CD14-positive monocyte (primary cell): ENCODE measurements at regions not wholly inside any gene's neighbourhood (a gene's known extent, or its start where the extent isn't known, plus 50 kb on each side); places are given as distances from the start of the nearest gene placed in this dataset.

Experiments used
- DNase-seq, 3 donors: peaks; one replicate each; pipeline ENCODE4 v3.0.0-alpha.2; 2011 to 2022
- H2AFZ ChIP-seq: 2 replicates; pipeline ENCODE4 v1.6.0; 2012; ENCODE audit warnings: mild to moderate bottlenecking, low read depth, low read length, inconsistent platforms; ENCODE audit not compliant: insufficient read depth, poor library complexity, severe bottlenecking
- H3K27ac ChIP-seq, 2 donors: 1 replicate in 1 of 2; 2 replicates in 1 of 2; pipeline ENCODE4 v1.5.1; 2012 to 2013; ENCODE audit warnings: low read length in 2 of 2, control low read depth in 1 of 2, inconsistent platforms in 1 of 2, low read depth in 1 of 2, mild to moderate bottlenecking in 1 of 2
- H3K27me3 ChIP-seq, 2 donors: one replicate each; pipeline versions ENCODE4 v1.6.0 to v1.6.1; 2011 to 2013; ENCODE audit warnings: low read length in 2 of 2; ENCODE audit not compliant: control insufficient read depth in 2 of 2, insufficient read depth in 2 of 2
- H3K36me3 ChIP-seq, 2 donors: replicated peaks in 1 of 2; 1 replicate in 1 of 2; 2 replicates in 1 of 2; pipeline versions ENCODE4 v1.5.1 to v1.6.1; 2012 to 2013; ENCODE audit warnings: low read length in 2 of 2, control low read depth in 1 of 2, inconsistent platforms in 1 of 2, mild to moderate bottlenecking in 1 of 2; ENCODE audit not compliant: insufficient read depth in 2 of 2, control insufficient read depth in 1 of 2
- H3K4me1 ChIP-seq, 2 donors: 1 replicate in 1 of 2; 2 replicates in 1 of 2; pipeline versions ENCODE4 v1.5.1 to v1.6.1; 2012 to 2013; ENCODE audit warnings: low read length in 2 of 2, control low read depth in 1 of 2, inconsistent platforms in 1 of 2, mild to moderate bottlenecking in 1 of 2, moderate library complexity in 1 of 2; ENCODE audit not compliant: insufficient read depth in 2 of 2, control insufficient read depth in 1 of 2
- H3K4me2 ChIP-seq: replicated peaks from 2 replicates; pipeline ENCODE3; 2012; ENCODE audit warnings: low read length, moderate library complexity, mild to moderate bottlenecking; ENCODE audit not compliant: poor library complexity, severe bottlenecking; ENCODE audit errors: extremely low read depth
- H3K4me3 ChIP-seq, 3 experiments: fragments of 200-600 bp in 1 of 3; sonication (generic) in 1 of 3; replicated peaks in 1 of 3; 1 replicate in 2 of 3; 2 replicates in 1 of 3; pipeline ENCODE4 v1.5.1; 2011 to 2013; ENCODE audit warnings: low read length in 3 of 3, mild to moderate bottlenecking in 3 of 3, control low read depth in 2 of 3, low read depth in 2 of 3, inconsistent platforms in 1 of 3, moderate library complexity in 1 of 3
- H3K79me2 ChIP-seq: 2 replicates; pipeline ENCODE4 v1.6.0; 2012; ENCODE audit warnings: mild to moderate bottlenecking, control low read depth, inconsistent platforms, low read length, moderate library complexity; ENCODE audit not compliant: insufficient read depth
- H3K9ac ChIP-seq: 2 replicates; pipeline ENCODE4 v1.6.0; 2017; ENCODE audit warnings: low read length, mild to moderate bottlenecking; ENCODE audit not compliant: insufficient read depth, poor library complexity, severe bottlenecking
- H3K9me3 ChIP-seq, 2 donors: replicated peaks in 1 of 2; 1 replicate in 1 of 2; 2 replicates in 1 of 2; pipeline versions ENCODE4 v1.5.1 to v1.6.1; 2012 to 2013; ENCODE audit warnings: low read length in 2 of 2, control low read depth in 1 of 2; ENCODE audit not compliant: control insufficient read depth in 1 of 2, insufficient read depth in 1 of 2
- H4K20me1 ChIP-seq: 2 replicates; pipeline ENCODE4 v1.6.0; 2012; ENCODE audit warnings: mild to moderate bottlenecking, low read length, control low read depth, moderate library complexity; ENCODE audit not compliant: insufficient read depth
- H3K27ac Mint-ChIP-seq, 7 donors: one replicate each; pipeline ENCODE4 v1.8.0; 2020; ENCODE audit warnings: mild to moderate bottlenecking in 7 of 7, mixed read lengths in 7 of 7, moderate library complexity in 6 of 7, inconsistent platforms in 2 of 7
- H3K27me3 Mint-ChIP-seq, 3 donors: one replicate each; pipeline ENCODE4 v1.8.0; 2021 to 2022; ENCODE audit warnings: low read depth in 3 of 3, mild to moderate bottlenecking in 3 of 3, mixed read lengths in 3 of 3, moderate library complexity in 3 of 3, inconsistent platforms in 1 of 3
- H3K36me3 Mint-ChIP-seq, 2 donors: one replicate each; pipeline ENCODE4 v1.8.0; 2020; ENCODE audit warnings: mixed read lengths in 2 of 2, inconsistent platforms in 1 of 2, mild to moderate bottlenecking in 1 of 2
- H3K4me1 Mint-ChIP-seq: one replicate; pipeline ENCODE4 v1.8.0; 2020; ENCODE audit warnings: mild to moderate bottlenecking, mixed read lengths
- H3K4me3 Mint-ChIP-seq, 2 donors: one replicate each; pipeline ENCODE4 v1.8.0; 2020; ENCODE audit warnings: mild to moderate bottlenecking in 2 of 2, mixed read lengths in 2 of 2, moderate library complexity in 1 of 2
- H3K9me3 Mint-ChIP-seq, 7 donors: one replicate each; pipeline ENCODE4 v1.8.0; 2020 to 2022; ENCODE audit warnings: mixed read lengths in 7 of 7, mild to moderate bottlenecking in 6 of 7, moderate library complexity in 6 of 7, inconsistent platforms in 2 of 7
- intact Hi-C, 2 donors: fragments of 100-400 bp; cut with micrococcal nuclease; formaldehyde crosslinking; loops; one replicate each; pipeline versions ENCODE4 v1.15.0 to v1.15.1; 2023
- TF ChIP-seq, protein P1 (sequence below): fragments of 200-600 bp; IDR thresholded peaks from one replicate; pipeline ENCODE4 v1.8.0; 2022; ENCODE audit warnings: antibody characterized with exemption, mild to moderate bottlenecking

DNA sequence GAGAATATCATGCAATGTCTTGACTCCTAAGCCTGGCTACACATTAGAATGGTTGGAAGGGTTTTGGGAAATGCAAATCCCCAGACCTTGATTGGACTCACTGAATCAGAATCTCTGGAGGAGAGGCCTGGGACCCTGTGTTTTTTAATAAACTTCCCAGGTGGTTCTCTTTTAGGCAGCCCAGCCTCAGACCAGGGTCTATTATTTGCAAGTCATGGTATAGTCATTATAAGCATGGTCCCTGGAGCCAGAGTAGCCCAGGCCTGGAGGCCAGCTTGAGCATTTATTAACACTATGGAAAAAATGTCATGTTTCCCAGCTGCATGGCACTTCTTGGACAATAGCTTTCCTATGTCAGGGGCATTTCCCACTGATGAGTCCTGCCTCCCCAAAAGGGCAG lies 266.9 kb downstream of the NPIPA8 start:
- Histone ChIP-seq H3K9ac (no peak overlapping the region), H3K4me3 (no peak overlapping the region), H3K4me2 (no peak overlapping the region), H3K79me2 (no peaks in the 10 kb centered on the region), H3K27ac (no peak overlapping the region), H3K36me3 (no peaks in the 10 kb centered on the region), H4K20me1 (no peaks in the 10 kb centered on the region), H2AFZ (no peak overlapping the region), H3K27me3 (no peaks in the 10 kb centered on the region), H3K4me1 (no peaks in the 10 kb centered on the region), H3K9me3 (no peaks in the 10 kb centered on the region)
- Mint-ChIP-seq H3K9me3 (peaks cover 0 to 10% (median 3%) of the 10 kb centered on the region in 7 donors), H3K27me3 (no peaks in the 10 kb centered on the region), H3K4me3 (no peak overlapping the region), H3K4me1 (no peaks in the 10 kb centered on the region), H3K36me3 (no peaks in the 10 kb centered on the region), H3K27ac (no peak overlapping the region)
- DNase-seq = no peak
- TF ChIP-seq, protein P1, sequence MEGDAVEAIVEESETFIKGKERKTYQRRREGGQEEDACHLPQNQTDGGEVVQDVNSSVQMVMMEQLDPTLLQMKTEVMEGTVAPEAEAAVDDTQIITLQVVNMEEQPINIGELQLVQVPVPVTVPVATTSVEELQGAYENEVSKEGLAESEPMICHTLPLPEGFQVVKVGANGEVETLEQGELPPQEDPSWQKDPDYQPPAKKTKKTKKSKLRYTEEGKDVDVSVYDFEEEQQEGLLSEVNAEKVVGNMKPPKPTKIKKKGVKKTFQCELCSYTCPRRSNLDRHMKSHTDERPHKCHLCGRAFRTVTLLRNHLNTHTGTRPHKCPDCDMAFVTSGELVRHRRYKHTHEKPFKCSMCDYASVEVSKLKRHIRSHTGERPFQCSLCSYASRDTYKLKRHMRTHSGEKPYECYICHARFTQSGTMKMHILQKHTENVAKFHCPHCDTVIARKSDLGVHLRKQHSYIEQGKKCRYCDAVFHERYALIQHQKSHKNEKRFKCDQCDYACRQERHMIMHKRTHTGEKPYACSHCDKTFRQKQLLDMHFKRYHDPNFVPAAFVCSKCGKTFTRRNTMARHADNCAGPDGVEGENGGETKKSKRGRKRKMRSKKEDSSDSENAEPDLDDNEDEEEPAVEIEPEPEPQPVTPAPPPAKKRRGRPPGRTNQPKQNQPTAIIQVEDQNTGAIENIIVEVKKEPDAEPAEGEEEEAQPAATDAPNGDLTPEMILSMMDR = no peak
- intact Hi-C loops = no loop called here

DNA sequence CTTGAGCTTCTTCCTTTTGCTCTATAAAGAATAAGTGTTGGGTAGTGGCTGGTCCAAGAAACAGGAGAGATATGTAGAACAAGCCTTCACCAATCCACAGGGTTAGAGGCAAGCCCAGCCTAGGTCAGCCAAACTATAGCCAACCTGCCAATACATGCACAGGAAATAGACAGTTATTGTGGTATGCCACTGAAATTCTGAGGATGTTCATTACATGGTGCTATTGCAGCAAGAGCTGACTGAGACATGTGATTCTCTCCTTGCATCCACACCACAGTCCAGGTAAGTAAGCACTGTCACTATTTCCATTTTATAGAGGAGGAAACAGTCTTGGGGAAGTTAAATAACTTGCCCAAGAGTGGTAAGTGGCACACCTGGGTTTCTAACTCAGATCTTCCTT lies 268.1 kb downstream of the NPIPA8 start:
- H3K27ac Mint-ChIP-seq = no peak overlapping the region
- no peaks in the 10 kb centered on the region for H3K4me1 ChIP-seq
- no peak overlapping the region for H3K4me3 ChIP-seq
- H3K36me3 ChIP-seq = no peaks in the 10 kb centered on the region
- no peak overlapping the region for H3K9ac ChIP-seq
- H3K9me3 ChIP-seq = no peaks in the 10 kb centered on the region
- H3K4me3 Mint-ChIP-seq = no peak overlapping the region
- no peaks in the 10 kb centered on the region for H3K79me2 ChIP-seq
- TF ChIP-seq, protein P1 = no peak
- no peaks in the 10 kb centered on the region for H3K36me3 Mint-ChIP-seq
- peaks cover 0 to 3% (median 0%) of the 10 kb centered on the region in 3 donors for H3K27me3 Mint-ChIP-seq
- no peak overlapping the region for H3K27ac ChIP-seq
- intact Hi-C loops = no loop called here
- DNase-seq = no peak
- no peak overlapping the region for H3K4me2 ChIP-seq
- H3K4me1 Mint-ChIP-seq = no peaks in the 10 kb centered on the region
- no peaks in the 10 kb centered on the region for H4K20me1 ChIP-seq
- peaks cover 0 to 10% (median 3%) of the 10 kb centered on the region in 7 donors for H3K9me3 Mint-ChIP-seq
- H3K27me3 ChIP-seq = no peaks in the 10 kb centered on the region
- no peak overlapping the region for H2AFZ ChIP-seq
